ENCODE measurements at regions not wholly inside any gene's neighbourhood (a gene's known extent, or its start where the extent isn't known, plus 50 kb on each side); places are given as distances from the start of the nearest gene placed in this dataset.

GRCh38 chr6:22476811-22477390, 92.5 kb upstream of the HDGFL1 start:
- H3K36me3 ChIP-seq = no peaks in the 10 kb centered on the region
- H3K4me1 ChIP-seq = no peaks in the 10 kb centered on the region
- H3K27me3 ChIP-seq = no peaks in the 10 kb centered on the region
- no peak for TF ChIP-seq CTCF (IDR thresholded peaks at IDR 0.05)
- TF ChIP-seq POLR2A (IDR thresholded peaks at IDR 0.05) = no peak
- H3K27ac ChIP-seq = no peak overlapping the region
- DNase-seq = no peak
- no peak overlapping the region for H3K4me3 ChIP-seq
- no peaks in the 10 kb centered on the region for H3K9me3 ChIP-seq

- Histone ChIP-seq H3K36me3 (no peaks in the 10 kb centered on the region), H3K4me1 (no peaks in the 10 kb centered on the region)
- TF ChIP-seq CTCF (IDR thresholded peaks at IDR 0.05) = no peak
- TF ChIP-seq POLR2A (IDR thresholded peaks at IDR 0.05) = no peak
These were observed 72.1 kb upstream of the HDGFL1 start for GRCh38 chr6:22497276-22497675.

GRCh38 chr6:22499815-22500214, 69.6 kb upstream of the HDGFL1 start:
- Histone ChIP-seq H3K9me3 (no peaks in the 10 kb centered on the region), H3K27me3 (no peaks in the 10 kb centered on the region), H3K4me3 (no peak overlapping the region), H3K27ac (no peak overlapping the region), H3K36me3 (no peaks in the 10 kb centered on the region), H3K4me1 (no peaks in the 10 kb centered on the region)
- no peak for TF ChIP-seq CTCF (IDR thresholded peaks at IDR 0.05)
- no peak for TF ChIP-seq POLR2A (IDR thresholded peaks at IDR 0.05)
- DNase-seq = no peak

More at GRCh38 chr6:22497276-22497675, 72.1 kb upstream of the HDGFL1 start:
- H3K27me3 ChIP-seq = no peaks in the 10 kb centered on the region
- no peaks in the 10 kb centered on the region for H3K9me3 ChIP-seq
- no peak for DNase-seq
- no peak overlapping the region for H3K4me3 ChIP-seq
- H3K27ac ChIP-seq = no peak overlapping the region

GRCh38 chr6:22506496-22506895, 62.9 kb upstream of the HDGFL1 start:
- no peak for TF ChIP-seq CTCF (IDR thresholded peaks at IDR 0.05)
- TF ChIP-seq POLR2A (IDR thresholded peaks at IDR 0.05) = no peak
- Histone ChIP-seq H3K27me3 (no peaks in the 10 kb centered on the region), H3K27ac (no peak overlapping the region), H3K36me3 (no peaks in the 10 kb centered on the region), H3K9me3 (no peaks in the 10 kb centered on the region), H3K4me3 (no peak overlapping the region), H3K4me1 (no peaks in the 10 kb centered on the region)
- no peak for DNase-seq

- Histone ChIP-seq H3K27ac (no peak overlapping the region), H3K36me3 (no peaks in the 10 kb centered on the region), H3K4me3 (no peak overlapping the region), H3K4me1 (no peaks in the 10 kb centered on the region), H3K27me3 (no peaks in the 10 kb centered on the region), H3K9me3 (no peaks in the 10 kb centered on the region)
- TF ChIP-seq CTCF (IDR thresholded peaks at IDR 0.05) (no peak), POLR2A (IDR thresholded peaks at IDR 0.05) (no peak)
- DNase-seq = no peak
These were observed 56.5 kb upstream of the HDGFL1 start for GRCh38 chr6:22512686-22513427.

Data from Peyer's patch (tissue), 4 donors.